ENCODE measurements at regions not wholly inside any gene's neighbourhood (a gene's known extent, or its start where the extent isn't known, plus 50 kb on each side); places are given as distances from the start of the nearest gene placed in this dataset.
A peak's percentile ranks its signal among the peaks of the same experiment; 100 is the strongest.

DNA sequence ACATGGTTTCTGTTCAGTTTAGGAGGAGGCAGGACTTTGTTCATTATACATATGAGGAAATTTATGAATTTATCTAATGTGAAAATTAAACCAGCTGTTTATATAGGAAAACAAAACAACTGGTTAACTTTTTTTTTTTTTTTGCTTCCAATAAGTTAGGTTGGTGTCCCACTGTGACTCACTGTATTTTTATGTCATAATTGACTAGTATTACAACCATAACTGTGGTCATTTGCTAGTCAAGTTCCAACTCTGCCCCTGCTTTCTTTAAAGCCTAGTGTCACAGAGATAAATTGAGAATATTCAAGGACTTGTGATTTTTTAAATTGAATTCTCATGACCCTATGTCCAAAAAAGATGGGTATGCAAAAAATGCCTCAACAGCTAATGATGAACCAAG, 227.7 kb downstream of the BCAT1 start:
- DNase-seq = no peak

DNA sequence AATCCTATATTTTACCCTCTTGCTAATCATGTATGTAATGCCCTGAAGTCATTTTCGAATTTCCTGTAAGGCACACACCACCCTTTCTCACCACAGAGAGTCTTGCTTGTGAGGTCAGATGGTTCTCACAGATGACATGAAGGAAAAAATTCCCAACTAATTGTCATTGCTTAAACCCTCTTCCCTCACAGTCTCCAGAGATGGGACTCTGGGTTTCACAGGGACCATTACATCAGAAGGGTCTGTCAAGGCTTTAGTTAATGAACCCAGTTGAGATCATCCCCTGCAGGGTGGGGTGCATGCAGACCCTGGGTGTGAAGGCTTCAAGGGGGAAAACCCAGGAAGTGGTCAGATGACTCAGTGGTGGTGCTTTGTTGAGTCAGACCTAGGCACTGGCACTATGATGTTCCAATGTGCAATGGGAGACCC, 229.6 kb downstream of the BCAT1 start:
- no peak for DNase-seq

- DNase-seq = no peak
These were observed 230.3 kb downstream of the BCAT1 start for GRCh38 chr12:24718617-24719016.

- DNase-seq = no peak
These were observed 234.7 kb downstream of the BCAT1 start for GRCh38 chr12:24714237-24714636.

GRCh38 chr12:24711056-24712008, 237.6 kb downstream of the BCAT1 start:
- DNase-seq = no peak

DNA sequence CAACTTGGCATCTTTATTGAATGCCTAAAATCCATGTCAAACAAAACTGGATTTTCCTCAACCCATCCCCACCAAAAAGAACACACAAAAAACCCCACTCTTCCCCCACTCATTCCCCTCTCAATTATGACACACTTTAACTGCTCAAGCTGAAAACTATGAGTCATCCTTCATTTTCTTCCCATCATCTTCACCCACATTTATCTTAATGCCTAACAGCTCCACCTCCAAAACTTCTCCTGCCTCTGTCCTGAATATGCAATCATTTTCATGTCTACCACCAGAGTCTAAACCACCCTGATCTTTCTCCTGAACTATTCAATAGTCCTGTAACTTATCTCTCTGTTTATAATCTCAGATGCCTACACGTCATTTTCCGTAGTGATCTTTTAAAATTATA, 239.7 kb downstream of the BCAT1 start:
- DNase-seq = no peak

- no peak for DNase-seq
These were observed 240.2 kb downstream of the BCAT1 start for GRCh38 chr12:24708718-24709117.

DNA sequence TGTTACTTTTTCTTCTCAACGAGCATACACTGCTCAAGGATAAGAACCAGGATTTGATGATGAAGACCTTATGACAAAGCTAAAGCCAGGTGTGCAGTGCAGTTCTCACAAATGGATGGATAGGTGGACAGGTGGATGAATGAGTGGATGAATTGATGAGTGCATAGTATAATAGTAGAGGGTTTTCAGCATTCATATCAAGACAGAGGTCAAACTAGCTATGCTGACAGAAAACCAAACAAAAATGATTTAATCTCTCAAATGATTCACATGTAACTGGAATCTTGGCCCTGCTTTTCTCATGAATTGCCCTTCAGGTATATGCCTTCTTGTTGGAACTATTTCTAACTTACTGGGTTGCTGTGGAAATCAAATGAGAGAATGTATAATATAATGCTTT, 240.9 kb downstream of the BCAT1 start:
- DNase-seq = no peak

DNA sequence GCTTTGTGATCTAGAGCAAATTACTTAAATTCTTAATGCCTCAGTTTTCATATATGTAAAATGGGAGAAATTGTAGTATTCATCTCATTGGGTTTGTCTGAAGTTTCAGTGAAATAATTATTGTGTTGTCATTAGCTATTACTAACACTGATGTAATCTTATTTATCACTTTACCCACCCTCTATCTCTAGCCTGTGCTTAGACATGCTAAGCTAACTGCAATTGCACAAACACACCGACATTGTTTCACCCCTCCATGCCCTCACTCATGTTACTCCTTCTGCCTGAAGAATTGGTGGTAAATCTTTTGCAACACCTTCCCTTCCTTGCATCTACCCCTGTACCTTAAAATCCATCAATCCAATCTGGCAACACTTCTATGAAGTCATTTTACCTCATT, 241.6 kb downstream of the BCAT1 start:
- no peak for DNase-seq

DNA sequence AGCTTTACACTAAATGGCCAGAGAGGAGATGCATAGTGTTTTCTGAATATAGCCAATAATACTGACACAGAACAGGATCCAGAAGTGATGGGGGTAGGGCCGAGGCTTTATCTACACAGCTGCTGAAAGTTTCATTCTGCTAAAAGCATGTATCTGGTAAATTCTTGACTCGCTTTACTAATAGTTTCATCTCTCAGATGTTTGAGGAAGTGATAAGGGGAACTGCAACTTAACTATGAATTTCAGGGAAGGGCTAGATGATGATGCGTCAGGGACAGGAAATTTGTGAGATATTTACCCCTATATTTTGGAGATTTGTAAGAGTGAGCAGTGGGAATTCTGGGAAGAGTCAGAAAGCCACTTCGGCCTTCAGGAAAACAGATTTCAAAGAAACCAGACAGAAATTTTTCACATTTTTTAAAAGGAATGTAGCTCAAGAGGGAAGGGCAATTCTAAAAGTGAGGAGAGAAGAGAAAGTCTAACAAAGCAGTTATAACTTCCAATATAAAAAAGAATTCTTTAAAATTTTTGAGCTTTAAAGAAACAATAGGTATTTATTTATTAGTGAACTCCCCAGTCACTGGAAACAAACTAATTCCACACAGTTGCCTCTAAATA, 243.1 kb downstream of the BCAT1 start:
- DNase-seq = no peak

GRCh38 chr12:24705216-24705615, 243.7 kb downstream of the BCAT1 start:
- no peak for DNase-seq

- no peak for DNase-seq
These were observed 247.6 kb downstream of the BCAT1 start for GRCh38 chr12:24701343-24701742.

DNA sequence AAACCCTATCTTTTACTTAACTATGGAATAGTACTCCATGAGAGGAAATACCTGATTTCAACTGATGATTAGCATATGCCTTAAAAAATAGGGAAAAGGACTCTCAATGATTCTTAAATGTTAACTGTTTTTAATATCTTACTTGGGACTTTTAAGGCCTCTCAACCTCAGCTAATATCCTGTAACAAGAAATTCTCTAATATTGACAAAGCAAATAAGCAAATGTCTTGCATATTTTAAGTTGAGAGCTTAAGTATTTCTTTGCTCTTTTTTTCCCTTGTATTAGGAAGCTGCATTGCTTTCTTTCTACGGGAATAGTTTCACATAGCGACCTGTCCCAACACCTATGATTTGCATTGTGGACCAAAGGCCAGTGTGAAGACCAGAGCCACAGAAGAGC, 249.9 kb downstream of the BCAT1 start:
- no peak for DNase-seq

DNA sequence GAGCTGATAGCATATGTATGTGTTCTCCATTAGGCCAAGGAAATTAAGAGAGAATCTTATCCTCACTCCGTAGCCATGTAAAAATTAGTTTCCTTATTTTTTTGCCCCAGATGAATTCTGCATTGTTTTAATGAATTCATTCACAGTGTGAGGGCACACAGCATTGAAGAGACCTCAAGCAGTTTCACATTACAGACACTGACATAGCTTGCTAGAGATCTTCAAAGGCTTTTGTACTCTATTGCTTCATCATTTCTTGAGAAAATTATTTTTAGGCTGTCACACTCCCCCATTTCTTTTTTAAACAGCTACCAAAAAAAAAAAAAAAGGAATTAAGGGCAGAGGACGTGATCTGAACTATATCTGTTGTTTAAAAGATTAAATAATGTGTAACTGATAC, 251.1 kb downstream of the BCAT1 start:
- no peak for DNase-seq

DNA sequence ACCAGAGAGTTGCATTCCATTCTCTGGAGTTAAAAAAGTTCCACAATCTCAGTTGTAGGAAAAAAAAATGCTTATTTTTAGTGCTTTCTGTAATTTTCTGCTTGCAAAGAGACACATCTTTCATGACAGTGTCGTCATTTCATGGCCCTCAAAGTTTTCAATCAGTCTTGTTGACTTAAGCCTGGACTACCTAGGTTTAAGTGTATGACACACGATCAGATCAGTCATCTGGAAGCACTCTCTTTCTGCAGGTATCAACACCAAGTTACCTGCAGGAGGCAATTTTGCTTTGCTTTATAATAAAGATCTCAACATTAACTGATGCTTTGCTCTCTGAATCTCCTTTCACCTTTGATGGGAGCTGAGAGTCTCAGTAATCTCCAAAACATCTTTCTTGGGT, 251.6 kb downstream of the BCAT1 start:
- DNase-seq = peak; percentile 2

GRCh38 chr12:24696800-24697199, 252.1 kb downstream of the BCAT1 start:
- no peak for DNase-seq

DNA sequence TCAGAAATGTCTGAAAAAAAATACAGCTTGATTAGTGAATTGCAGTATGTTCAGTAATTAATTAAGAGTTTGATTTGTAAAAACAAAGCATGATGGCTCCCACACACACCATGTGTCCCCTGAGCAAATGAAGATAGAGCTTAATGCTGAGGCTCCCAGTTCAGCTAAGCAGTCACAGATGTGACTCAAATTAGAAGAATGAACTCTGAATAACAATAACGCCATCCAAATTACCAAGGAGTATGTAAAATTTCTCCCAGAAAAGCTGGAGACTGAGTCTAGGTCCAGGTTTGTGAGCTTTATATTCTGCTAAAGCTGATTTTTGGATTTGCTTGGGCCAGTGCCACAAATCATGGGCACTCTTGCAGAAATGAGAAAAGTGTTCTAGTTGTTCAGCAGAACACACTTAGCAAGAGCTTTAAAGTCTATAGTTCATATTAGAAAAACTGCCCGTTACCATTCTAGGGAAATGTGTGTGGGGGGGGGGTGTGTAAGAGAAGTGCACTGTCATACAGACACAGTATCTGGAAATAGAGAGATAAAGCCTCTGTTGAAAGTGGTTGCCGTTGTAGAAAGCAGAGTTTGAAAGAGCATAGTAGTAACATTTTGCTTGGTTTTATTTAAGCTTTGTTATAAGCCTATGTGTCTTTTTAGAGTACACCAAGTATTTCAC, 253.1 kb downstream of the BCAT1 start:
- no peak for DNase-seq

DNA sequence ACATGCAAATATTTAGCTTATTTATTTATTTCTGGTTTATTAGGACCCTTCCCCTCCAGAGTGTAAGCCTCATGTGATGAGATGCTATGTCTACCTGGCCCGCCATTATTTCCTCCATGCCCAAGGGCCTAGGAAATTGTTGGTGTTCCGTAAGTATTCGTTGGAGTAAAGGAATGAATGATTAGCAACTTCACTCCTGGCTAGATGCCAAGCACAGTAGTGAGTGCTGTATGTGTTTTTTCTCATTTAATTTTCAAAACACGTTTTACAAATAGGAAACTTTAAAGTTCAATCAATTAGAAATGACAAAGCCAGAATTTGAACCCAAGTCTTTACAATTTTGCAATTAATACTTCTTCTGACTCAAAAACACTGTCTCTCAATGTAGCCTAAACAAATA, 253.8 kb downstream of the BCAT1 start:
- DNase-seq = no peak

DNA sequence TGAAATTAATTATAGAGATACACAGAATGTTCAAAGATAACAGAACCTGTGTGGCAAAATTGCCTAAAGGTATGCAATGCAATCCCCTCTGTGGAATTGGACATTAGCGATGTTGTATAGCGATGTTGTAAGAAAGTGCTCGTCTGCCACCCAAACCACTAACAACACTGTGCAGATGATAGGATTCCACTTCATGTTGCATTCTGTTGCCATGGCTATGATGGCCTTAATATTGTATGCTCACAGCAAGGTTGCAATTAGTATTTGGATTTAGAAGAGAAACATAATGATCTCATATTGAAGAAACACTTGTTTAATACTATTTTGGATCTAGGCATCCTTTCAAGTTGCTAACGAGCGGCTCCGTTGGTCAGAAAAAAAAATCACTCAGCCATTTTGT, 260.3 kb downstream of the BCAT1 start:
- no peak for DNase-seq

DNA sequence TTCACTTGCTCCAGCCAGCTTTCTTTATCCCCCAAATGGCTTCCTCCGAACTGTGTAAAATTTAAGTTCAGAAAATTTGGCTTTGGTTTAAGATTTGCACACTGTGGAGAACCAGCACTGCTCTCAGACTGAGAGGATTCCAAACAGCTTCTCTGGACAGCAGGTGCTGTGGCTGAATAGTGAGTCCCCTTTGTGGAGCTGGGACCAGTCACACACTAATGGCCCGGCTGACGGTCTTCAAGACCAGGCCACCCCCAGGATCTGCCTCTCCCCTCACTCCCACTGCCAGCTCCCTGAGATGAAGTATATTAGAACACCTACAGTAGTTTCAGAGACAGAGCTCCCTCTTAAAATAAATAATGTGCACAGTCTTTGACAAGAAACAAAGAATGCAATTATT, 267.3 kb downstream of the BCAT1 start:
- no peak for DNase-seq

- DNase-seq = no peak
These were observed 269.8 kb downstream of the BCAT1 start for GRCh38 chr12:24679126-24679525.

DNA sequence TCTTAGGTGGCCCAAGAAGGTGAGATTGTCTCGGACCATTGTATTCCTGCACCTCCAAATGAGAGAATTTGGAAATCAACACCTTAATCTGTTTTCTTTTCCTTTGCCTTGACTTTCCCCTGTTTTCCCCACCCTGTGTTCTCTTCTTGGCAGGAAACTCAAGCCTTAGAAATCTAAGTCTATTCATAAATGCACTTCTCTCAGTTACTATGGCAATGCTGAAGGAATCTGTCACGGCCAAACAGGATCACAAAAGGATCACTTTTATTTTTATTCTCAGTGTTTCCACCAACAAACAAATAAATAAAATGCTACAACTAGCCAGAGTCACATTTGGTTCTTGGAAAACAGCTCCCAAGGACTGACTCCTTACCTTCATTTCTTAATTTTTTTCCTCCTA, 270.5 kb downstream of the BCAT1 start:
- no peak for DNase-seq

DNA sequence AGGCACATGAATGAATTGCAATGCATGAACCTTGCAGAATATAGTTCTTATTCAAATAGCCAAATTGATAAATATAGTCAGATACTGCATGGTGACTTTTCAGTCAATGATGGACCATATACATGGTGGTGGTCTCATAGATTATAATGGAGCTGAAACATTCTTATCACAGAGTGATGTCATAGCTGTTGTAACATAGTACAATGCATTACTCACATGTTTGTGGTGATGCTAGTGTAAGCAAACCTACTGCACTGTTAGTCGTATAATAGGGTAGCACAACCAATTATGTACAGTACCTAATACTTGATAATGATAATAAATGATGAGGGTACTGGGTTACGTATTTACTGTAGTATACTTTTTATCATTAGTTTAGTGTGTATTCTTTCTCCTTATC, 280.3 kb downstream of the BCAT1 start:
- DNase-seq = no peak
